Kasumi-1 (cell line): ENCODE measurements at regions not wholly inside any gene's neighbourhood (a gene's known extent, or its start where the extent isn't known, plus 50 kb on each side); places are given as distances from the start of the nearest gene placed in this dataset.

ENCODE experiments used
- DNase-seq, 2 experiments: peaks; one replicate each; lab custom pipeline; 2025; lab: John Stamatoyannopoulos, UW

- DNase-seq, result no peak
These were observed 298.4 kb downstream of the MAFB start for GRCh38 chr20:40390654-40391053.

GRCh38 chr20:40370800-40371199 is 318.2 kb downstream of the MAFB start:
- DNase-seq, result no peak

- no peak for DNase-seq
These were observed 320.2 kb downstream of the MAFB start for GRCh38 chr20:40368876-40369275.

GRCh38 chr20:40361916-40362315 is 327.1 kb downstream of the MAFB start:
- no peak for DNase-seq

GRCh38 chr20:40359131-40359912 is 329.7 kb downstream of the MAFB start:
- no peak for DNase-seq

- no peak for DNase-seq
These were observed 334.2 kb downstream of the MAFB start for GRCh38 chr20:40354880-40355279.

GRCh38 chr20:40343390-40343789 is 345.6 kb downstream of the MAFB start:
- no peak for DNase-seq

DNA sequence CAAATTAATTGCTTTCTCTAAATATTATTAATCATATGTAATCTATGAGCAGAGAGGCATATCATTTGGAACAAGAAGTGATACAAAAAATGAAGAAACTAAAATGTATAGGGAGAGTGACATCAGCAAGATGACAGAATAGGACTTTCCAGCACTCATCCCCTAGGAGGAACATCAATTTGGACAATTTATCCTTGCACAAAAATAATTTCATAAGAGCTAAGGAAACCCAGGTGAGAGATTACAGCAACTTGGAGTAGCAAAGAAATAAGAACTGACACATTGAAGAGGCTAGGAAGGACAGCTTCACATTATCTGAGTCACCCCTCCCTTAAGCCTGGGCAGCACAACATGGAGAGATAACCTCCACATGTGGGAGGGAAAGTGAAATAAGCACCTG is 347.5 kb downstream of the MAFB start:
- DNase-seq, result no peak

DNA sequence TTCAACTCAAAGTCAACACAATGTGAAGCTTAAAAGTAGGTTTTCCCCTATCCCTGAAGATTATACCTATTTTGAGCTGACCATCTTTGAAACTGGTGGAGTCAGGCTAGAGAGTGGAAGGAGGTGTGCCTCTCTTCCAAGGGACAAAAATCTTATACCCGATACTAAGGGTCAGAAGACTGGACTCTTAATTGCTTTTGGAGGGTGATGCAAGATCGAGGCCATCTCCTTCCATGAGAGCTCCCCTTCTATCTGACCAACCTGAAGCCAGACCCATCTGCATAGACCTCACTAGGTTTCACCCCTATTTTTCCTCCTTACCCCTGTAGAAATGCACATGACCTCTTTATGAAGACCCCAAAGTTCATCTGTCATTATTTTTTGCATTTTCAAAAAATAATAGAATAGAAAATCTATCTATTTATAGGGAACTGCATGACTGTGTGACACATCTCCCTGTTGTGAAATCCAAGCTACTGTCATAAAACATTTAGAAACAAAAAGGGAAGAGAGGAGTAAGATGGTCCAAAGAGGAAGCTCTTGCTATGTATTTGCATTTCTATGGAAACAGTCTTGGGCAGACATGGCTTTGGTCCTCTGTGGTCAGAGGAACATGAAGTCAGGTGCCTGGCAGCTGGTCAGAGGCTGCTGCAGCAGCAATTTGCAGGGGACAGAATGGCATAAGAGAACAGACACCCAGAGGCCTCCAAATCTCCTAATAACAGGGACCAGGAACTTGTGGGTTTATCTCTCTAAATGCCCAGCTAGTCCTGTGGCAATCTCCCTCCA is 349.2 kb downstream of the MAFB start:
- no peak for DNase-seq

DNA sequence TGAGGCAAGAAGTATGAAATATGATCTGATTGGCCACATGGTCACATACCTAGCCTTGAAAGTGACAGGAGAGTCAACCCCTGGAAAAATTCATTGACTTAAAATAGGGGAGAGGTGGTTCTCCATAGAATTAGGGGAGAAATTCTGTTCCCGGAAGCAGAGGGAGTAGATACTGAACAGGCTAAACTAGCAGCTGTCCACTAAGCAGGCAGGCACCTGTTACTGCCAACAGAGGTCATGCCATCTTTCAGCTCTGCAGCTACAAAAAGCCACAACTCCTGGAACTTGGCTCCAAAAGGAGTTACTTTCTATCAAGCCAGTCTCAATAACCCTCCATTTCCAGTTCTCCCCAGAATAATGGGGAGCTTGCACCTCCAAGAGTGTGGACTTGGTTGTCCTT is 352.5 kb downstream of the MAFB start:
- DNase-seq, result no peak

DNA sequence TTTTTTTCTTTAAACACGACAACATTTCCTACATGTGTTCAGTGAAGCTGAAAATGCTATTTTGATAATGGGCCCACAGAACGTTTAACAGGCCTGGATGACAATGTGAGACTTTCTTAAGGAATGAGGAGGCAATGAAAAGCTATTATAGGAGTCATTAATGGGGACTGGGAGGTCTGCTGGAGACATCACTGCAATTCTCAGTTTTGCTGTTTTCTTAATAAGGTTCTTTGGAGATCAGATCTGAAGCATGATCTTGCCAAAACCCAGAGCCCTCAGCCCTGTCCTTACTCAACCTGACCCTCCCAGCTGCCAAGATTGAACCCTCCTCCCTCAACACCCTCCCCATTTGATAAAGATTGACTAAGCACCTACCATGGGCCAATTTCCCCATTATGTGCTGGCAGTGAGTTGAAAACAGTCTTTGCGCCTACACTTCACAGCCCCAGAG is 353.1 kb downstream of the MAFB start:
- no peak for DNase-seq

GRCh38 chr20:40335437-40335836 is 353.6 kb downstream of the MAFB start:
- DNase-seq, result no peak

DNA sequence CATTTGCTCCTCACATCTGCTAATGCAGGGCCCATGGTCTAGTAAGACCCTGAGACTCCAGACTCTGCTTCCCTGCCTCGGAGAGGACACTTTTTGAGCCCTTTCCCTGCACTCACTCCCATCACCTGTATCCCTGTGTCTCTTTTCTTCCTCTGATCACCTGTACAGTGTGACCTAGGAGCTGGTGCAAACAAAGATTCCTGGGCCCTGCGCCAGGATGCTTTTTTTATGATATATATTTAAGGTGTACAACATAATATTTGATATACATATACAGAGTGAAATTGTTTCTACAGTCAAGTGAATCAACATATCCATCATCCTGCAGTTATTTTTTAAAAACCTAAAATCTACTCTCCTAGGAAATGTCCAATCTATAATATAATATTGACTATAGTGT is 355.4 kb downstream of the MAFB start:
- no peak for DNase-seq

DNA sequence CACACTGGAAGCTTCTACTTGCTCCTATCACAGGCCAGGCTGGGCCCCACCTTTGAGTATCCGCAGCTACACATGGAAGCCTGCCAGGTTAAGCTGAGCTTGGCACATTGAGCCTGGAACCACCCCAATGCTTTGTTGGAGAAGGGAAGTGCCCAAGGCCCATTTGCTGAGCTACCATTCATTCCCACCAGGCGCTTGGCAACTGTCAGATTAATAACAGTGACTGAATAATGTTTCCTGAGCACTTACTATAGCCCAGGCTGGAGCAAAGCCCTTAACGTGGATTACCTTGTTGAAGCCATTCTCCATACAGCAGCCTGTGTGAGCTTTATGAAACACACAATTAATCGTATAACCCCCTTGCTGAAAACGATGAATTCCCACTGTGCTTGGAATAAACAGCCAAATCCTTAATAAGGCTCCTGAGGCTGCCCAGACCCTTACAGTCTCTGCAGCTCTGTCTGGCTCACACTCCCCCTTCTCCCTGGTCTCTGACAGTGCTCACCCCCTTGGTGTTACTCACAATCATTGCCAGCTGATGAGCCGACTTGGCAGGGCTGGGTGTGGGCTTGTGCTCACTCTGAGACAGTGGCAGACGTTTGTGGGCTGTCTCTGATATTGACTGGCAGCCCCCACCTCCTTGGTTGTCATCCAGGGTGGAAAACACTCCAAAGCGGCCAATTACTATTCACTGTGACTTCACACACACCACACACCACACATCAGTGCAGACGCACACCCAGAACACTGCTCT is 357.1 kb downstream of the MAFB start:
- no peak for DNase-seq

DNA sequence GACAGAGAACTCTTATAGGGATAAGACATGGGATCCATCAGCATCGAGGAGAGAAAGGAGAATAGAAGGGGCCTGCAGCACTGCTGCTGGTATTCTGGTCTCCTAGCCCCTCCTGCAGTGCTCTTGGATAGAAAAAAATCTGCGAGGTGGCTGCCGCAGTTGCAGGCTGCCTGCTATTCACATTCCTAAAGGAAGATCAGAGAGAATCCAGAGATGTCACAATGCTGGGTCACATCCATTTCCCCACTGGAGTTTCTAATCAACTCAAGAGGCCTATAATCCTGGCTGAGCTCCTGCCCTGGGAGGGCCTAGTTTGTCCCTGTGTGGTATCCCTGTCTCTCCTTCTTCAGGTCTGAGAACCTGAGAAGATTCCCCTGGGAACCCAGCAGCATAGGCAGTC is 357.8 kb downstream of the MAFB start:
- no peak for DNase-seq

DNA sequence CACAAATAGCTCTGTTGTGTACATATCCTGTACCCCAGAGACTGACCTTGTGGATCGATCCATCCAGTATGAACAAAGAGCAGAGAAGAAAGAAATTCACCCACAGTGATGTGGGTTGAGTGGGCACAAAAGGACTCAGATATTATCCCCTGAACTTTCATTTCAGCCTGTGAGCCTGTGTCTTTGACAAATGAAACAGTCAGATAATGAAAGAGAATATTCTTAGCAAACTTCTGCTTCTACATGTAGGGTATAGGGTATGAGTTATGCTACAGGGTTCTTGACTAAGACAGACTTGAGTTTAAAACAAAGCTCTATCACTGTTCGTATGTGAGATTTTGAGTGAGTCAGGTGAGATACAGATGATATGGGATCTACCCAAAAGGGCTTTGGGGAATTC is 359.7 kb downstream of the MAFB start:
- DNase-seq, result no peak

DNA sequence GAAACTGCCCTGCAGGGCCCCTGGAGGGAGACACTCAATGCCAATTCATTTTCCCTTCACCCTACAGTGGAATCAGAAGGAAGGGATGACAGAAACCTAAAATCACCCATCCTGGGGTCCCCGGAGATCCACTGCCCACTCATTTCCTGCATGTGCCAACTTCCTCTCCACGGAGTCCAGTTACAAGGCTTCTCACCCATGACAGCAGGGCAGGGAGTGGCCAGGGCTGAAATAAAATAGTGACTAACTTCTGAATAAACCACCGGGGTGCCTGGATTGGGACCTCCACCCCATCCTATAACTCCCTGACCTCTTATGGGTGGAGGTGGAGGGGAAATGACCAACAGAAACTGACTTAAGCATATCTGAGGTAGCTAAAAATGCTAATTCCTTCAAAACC is 362.3 kb downstream of the MAFB start:
- DNase-seq, result no peak

GRCh38 chr20:40325006-40325568 is 363.9 kb downstream of the MAFB start:
- no peak for DNase-seq

DNA sequence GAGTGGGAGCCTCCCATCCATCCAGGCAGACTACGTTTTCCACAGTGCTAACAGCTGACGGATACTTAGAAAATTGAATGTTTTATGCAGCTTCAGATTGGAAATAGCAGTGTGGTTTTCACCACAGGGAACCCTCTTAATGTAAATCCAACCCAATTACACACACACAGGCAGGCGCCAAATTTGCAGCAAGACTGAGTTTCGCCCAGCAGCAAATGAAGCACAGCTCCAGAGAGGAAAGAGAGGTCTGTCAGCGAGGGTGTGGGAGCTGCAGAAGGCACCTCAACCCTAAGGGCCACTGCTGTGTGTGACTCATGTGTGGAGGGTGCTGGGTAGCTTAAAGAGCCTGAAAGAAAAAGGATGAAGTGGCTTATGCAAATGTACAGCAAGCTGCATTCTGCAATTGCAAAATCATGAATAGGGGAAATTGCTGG is 365.7 kb downstream of the MAFB start:
- no peak for DNase-seq

DNA sequence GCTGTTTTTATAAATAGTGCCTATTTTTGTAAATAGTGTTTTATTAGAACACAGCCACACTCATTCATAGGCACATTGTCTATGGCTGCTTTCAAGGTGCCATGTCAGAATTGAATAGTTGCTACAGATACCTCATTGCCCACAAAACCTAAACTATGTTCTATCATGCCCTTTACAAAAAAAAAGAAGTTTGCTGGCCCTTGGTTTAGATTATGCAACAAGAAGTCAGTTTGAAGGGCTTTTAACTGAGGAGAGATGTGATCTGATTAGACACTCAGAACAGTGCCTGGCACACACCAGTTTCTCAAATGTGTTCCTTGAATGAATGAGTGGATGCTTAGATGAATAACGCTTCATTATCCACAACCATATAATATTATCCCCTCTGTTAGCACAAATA is 366.1 kb downstream of the MAFB start:
- DNase-seq, result no peak

- DNase-seq, result no peak
These were observed 368.5 kb downstream of the MAFB start for GRCh38 chr20:40320517-40321011.
